ENCODE measurements at regions not wholly inside any gene's neighbourhood (a gene's known extent, or its start where the extent isn't known, plus 50 kb on each side); places are given as distances from the start of the nearest gene placed in this dataset.

GRCh38 chr5:43891112-43891511 is 288.1 kb downstream of the NNT start:
- no peak overlapping the region for H3K27ac ChIP-seq
- H3K9me3 ChIP-seq = peaks cover 0 to 3% (median 0%) of the 10 kb centered on the region in 4 donors
- H3K27me3 ChIP-seq = no peaks in the 10 kb centered on the region
- TF ChIP-seq CTCF (IDR thresholded peaks at IDR 0.05) (no peak), EP300 (IDR thresholded peaks at IDR 0.05) (no peak), POLR2AphosphoS5 (IDR thresholded peaks at IDR 0.05) (no peak), POLR2A (IDR thresholded peaks at IDR 0.05) (no peak)
- H3K4me1 ChIP-seq = peaks cover 0 to 19% (median 7%) of the 10 kb centered on the region in 4 donors
- H3K36me3 ChIP-seq = no peaks in the 10 kb centered on the region
- WGBS, 2 donors = 44 to 81% methylated on average over 1 of the region's 1 CpG
- intact Hi-C loops (cut with DNase I) = no loop called here
- no peak overlapping the region for H3K4me3 ChIP-seq
- no peak for DNase-seq

- Histone ChIP-seq H3K27me3 (no peaks in the 10 kb centered on the region), H3K36me3 (no peaks in the 10 kb centered on the region), H3K9me3 (peaks cover 0 to 3% (median 0%) of the 10 kb centered on the region in 4 donors), H3K27ac (no peak overlapping the region), H3K4me3 (no peak overlapping the region), H3K4me1 (peaks cover 0 to 14% (median 7%) of the 10 kb centered on the region in 4 donors)
- intact Hi-C loops (cut with DNase I) = no loop called here
- no peak for DNase-seq
- TF ChIP-seq EP300 (IDR thresholded peaks at IDR 0.05) (no peak), POLR2AphosphoS5 (IDR thresholded peaks at IDR 0.05) (no peak), CTCF (IDR thresholded peaks at IDR 0.05) (no peak), POLR2A (IDR thresholded peaks at IDR 0.05) (no peak)
- 65 to 74% methylated on average over 1 of the region's 1 CpG for WGBS, 2 donors
Observed at GRCh38 chr5:43889233-43889632, 286.3 kb downstream of the NNT start.

- no peak overlapping the region for H3K4me3 ChIP-seq
- no peaks in the 10 kb centered on the region for H3K9me3 ChIP-seq
- 85 to 86% methylated on average over 1 of the region's 1 CpG for WGBS, 2 donors
- TF ChIP-seq POLR2AphosphoS5 (IDR thresholded peaks at IDR 0.05) (no peak), POLR2A (IDR thresholded peaks at IDR 0.05) (no peak), CTCF (IDR thresholded peaks at IDR 0.05) (no peak), EP300 (IDR thresholded peaks at IDR 0.05) (no peak)
- H3K27ac ChIP-seq = no peak overlapping the region
- intact Hi-C loops (cut with DNase I) = loop anchor here (5.0 kb wide), 1 partner anchor 48 kb away; no protein-coding TSS in a partner anchor
- H3K4me1 ChIP-seq = no peaks in the 10 kb centered on the region
- H3K36me3 ChIP-seq = no peaks in the 10 kb centered on the region
- DNase-seq = no peak
- no peaks in the 10 kb centered on the region for H3K27me3 ChIP-seq
Observed at GRCh38 chr5:43875741-43876140, 272.8 kb downstream of the NNT start.

GRCh38 chr5:43874772-43875171 is 271.8 kb downstream of the NNT start:
- no peak overlapping the region for H3K4me3 ChIP-seq
- no peaks in the 10 kb centered on the region for H3K36me3 ChIP-seq
- H3K9me3 ChIP-seq = no peaks in the 10 kb centered on the region
- 47 to 66% methylated on average over 3 of the region's 3 CpGs for WGBS, 2 donors
- DNase-seq = no peak
- no peaks in the 10 kb centered on the region for H3K4me1 ChIP-seq
- no peaks in the 10 kb centered on the region for H3K27me3 ChIP-seq
- intact Hi-C loops (cut with DNase I) = loop anchor here (5.0 kb wide), 1 partner anchor 47 kb away; no protein-coding TSS in a partner anchor
- H3K27ac ChIP-seq = no peak overlapping the region
- TF ChIP-seq POLR2AphosphoS5 (IDR thresholded peaks at IDR 0.05) = no peak
- TF ChIP-seq EP300 (IDR thresholded peaks at IDR 0.05) = no peak
- no peak for TF ChIP-seq POLR2A (IDR thresholded peaks at IDR 0.05)
- TF ChIP-seq CTCF (IDR thresholded peaks at IDR 0.05) = no peak

GRCh38 chr5:43873791-43874190 is 270.8 kb downstream of the NNT start:
- DNase-seq = no peak
- Histone ChIP-seq H3K4me3 (no peak overlapping the region), H3K4me1 (no peaks in the 10 kb centered on the region), H3K9me3 (no peaks in the 10 kb centered on the region), H3K36me3 (no peaks in the 10 kb centered on the region), H3K27me3 (no peaks in the 10 kb centered on the region), H3K27ac (no peak overlapping the region)
- 13 to 48% methylated on average over 1 of the region's 1 CpG for WGBS, 2 donors
- intact Hi-C loops (cut with DNase I) = no loop called here
- no peak for TF ChIP-seq POLR2AphosphoS5 (IDR thresholded peaks at IDR 0.05)
- no peak for TF ChIP-seq EP300 (IDR thresholded peaks at IDR 0.05)
